Activated CD4-positive, alpha-beta T cell treated with anti-CD3 and anti-CD28 coated beads for 48 hours (primary cell): ENCODE measurements at regions not wholly inside any gene's neighbourhood (a gene's known extent, or its start where the extent isn't known, plus 50 kb on each side); places are given as distances from the start of the nearest gene placed in this dataset.
"Not testable (repeated sequence)": the region's sequence is repeated elsewhere in the genome, so short reads cannot be mapped to it uniquely, and the experiment has no call there.

Experiments used
- DNase-seq: peaks from one replicate; pipeline ENCODE4 v3.0.0-alpha.2; 2020

DNA sequence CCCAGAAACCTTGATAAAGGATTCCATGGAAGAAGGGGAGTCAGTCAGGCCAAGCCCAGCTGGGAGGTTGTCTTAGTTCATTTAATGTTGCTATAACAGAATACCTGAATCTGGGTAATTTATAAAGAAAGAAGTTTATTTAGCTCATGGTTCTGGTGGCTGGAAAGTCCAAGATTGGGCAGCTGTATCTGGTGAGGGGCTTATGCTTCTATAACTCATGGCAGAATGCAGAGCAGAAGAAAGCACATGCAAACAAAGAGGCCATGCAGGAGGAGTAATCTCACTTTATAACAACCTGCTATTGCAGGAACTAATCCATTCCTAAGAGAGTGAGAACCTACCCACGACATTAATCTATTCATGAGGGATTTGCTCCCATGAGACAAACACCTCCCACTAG lies 54.2 kb upstream of the ANKRD1 start:
- no peak for DNase-seq

GRCh38 chr10:90977162-90977854 lies 56.4 kb upstream of the ANKRD1 start:
- DNase-seq: no peak

- DNase-seq: no peak
Observed at GRCh38 chr10:90977855-90978486, 57.1 kb upstream of the ANKRD1 start.

- DNase-seq: no peak
Observed at GRCh38 chr10:90982406-90983008, 61.6 kb upstream of the ANKRD1 start.

- no peak for DNase-seq
Observed at GRCh38 chr10:90983914-90984549, 63.1 kb upstream of the ANKRD1 start.

DNA sequence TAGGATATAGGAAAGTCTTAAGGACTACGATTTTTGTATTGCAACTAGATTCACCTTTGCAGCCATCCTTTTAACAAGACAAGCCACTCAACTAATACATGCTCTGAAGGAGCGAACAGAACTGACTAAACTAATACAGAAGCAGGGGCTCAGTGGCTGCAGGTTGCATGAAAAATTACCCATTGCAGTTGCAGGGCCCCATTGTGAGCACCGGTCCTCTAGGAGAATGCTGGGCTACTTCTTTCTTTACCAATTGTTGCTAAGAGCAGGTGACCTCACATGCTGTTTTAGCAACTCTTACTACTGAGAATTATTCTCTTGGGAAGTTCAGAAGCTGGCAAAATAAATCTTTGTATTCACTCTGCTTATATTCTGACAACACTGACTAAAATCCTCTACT lies 64.0 kb upstream of the ANKRD1 start:
- DNase-seq: no peak

DNA sequence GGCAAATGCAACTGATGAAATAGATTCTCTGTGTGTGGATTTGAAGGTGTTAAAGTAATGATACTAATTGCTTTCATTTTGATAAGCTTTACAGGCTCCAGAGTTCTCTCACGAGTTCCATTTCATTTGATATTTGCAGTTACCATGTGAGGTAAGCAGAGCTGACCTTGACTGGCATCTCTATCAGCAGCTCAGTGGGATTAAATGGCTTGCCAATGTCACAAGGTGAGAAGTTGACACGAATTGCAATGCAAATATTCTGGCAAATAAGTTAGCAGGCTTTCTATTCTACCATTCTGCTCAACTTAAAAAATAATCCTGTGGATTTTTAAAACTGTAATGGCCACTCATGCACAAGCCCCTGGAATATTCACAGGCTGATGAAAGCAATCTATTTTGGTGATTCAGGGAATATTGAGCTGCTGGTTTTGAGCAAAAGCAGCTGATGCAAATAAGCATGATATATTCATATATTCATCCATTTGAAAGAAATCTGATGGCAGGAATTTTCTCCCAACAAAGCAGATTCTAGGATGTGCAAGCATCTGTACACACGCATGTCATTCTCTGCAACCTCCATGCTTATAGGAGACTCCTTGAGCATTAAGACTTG lies 64.5 kb upstream of the ANKRD1 start:
- DNase-seq: no peak

- no peak for DNase-seq
Observed at GRCh38 chr10:90986136-90986760, 65.4 kb upstream of the ANKRD1 start.

GRCh38 chr10:90986870-90987269 lies 66.0 kb upstream of the ANKRD1 start:
- DNase-seq: no peak

GRCh38 chr10:90987383-90987782 lies 66.5 kb upstream of the ANKRD1 start:
- DNase-seq: no peak

GRCh38 chr10:90988024-90988423 lies 67.1 kb upstream of the ANKRD1 start:
- no peak for DNase-seq

DNA sequence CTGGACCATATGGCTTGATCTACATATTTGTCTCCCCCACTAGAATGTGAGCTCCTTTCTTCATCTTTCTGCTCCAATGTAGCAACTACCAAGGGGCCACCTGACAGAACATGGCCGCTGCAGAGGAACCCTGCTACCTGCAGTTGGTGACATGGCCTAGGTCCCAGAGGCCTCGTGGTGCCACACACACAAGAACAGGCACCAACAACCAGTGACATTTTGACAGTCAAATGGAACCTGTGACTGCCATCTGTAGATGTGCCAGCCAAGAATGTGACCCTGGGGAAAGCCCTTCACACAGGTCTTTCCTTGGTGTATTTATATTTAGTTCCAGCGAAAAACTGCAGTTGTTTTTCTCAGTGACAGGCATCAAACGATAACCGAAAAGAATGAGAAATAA lies 67.9 kb upstream of the ANKRD1 start:
- no peak for DNase-seq

GRCh38 chr10:90989378-90989777 lies 68.5 kb upstream of the ANKRD1 start:
- no peak for DNase-seq

DNA sequence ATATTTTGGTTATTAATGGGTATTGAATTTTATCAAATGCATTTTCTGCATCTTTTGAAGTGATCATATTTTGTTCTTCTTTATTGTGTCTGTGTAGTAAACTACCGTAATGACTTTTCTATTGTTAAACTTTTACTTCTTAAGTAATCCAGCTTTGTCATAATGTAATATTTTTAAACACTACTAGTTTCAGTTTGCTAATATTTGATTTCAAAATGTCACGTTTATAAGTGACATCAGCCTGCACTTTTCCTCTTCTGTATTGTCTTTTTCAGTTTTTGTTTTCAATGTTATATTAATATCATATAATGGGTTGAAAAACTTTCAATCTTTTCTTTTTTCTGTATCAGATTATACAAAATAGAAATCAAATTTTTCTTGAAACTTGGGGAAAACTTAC lies 71.6 kb upstream of the ANKRD1 start:
- no peak for DNase-seq

- DNase-seq: no peak
Observed at GRCh38 chr10:90993340-90993739, 72.5 kb upstream of the ANKRD1 start.

GRCh38 chr10:90997670-90998069 lies 76.8 kb upstream of the ANKRD1 start:
- DNase-seq: no peak

- DNase-seq: no peak
Observed at GRCh38 chr10:90998733-90999511, 78.0 kb upstream of the ANKRD1 start.

DNA sequence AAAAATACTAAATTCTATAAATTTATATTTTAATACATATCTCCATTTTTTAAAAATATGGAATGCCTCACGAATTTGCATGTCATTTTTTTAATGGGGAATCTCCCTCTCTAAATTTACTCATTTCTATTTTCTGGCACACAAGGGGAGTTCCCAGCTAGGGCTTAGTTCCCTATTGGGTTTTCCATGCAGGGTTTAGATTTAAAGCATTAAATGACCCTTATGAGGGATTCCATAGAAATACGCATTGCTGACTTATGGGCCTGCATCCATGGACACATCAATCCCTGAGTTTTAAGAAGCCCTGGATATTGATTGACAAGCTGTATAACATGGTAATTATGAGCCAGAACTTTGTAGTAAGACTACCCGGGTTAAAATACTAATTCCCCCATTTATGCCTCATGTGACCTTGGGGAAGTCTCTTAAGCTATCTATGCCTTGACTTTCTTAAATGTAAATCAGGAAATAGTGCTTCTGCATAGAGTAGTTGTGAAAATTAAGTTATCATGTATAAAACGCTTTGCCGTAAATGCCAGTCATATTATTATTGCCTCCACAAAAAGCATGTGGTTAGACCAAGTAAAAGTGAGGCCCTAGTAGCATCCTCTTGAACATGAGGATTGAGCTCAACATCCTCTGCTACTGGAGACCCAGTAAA lies 78.8 kb upstream of the ANKRD1 start:
- no peak for DNase-seq

DNA sequence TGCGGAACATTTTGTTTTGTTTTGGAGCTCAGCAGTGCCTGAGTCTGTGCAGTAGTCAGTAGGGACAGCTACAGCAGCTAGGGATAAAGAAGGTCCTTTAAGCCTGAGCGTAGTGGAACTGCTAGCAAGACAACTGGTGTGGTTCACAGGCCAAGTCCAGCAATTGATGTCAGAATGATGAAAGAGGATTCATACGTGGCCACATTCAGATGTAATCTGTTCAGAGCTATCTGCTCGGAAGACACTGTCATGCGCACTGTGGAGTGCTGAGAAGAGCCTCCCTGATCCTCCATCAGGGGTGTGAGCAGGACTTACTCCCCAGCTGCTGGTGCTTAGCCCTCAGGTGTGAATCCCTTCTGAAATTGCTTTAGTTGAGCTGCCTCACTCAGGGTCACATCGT lies 79.6 kb upstream of the ANKRD1 start:
- DNase-seq: no peak

GRCh38 chr10:91000985-91001384 lies 80.1 kb upstream of the ANKRD1 start:
- no peak for DNase-seq

DNA sequence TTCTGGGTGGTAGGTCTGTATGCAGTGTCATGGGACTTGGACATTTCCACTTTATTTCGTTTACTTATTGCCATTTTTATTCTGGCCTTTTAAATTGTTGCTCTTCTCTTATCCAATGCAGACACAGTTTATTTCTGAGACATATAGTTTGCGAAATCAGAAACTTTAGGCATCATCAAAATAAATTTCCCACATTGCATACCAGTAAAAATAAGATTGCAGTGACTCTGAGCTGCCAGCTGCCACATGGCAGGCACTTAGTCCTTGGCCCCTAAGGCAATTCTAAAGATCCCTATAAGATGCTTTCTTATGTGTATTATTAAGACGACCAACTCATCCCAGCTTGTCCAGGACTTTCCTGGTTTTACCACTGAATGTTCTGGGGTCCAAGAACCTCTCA lies 81.8 kb upstream of the ANKRD1 start:
- no peak for DNase-seq

DNA sequence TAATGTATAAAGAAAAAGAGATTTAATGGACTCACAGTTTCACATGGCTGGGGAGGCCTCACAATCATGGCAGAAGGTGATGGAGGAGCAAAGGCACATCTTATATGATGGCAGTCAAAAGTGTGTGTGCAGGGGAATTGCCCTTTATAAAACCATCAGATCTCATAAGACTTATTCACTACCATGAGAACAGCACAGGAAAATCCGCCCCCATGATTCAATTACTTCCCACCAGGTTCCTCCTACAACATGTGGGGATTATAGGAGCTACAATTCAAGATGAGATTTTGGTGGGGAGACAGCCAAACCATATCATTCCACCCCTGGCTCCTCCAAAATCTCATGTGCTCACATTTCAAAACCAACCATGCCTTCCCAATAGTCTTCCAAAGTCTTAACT lies 82.5 kb upstream of the ANKRD1 start:
- not testable (repeated sequence) for DNase-seq
